Cardiac septum (tissue), 1 donor: ENCODE measurements at regions not wholly inside any gene's neighbourhood (a gene's known extent, or its start where the extent isn't known, plus 50 kb on each side); places are given as distances from the start of the nearest gene placed in this dataset.
"Not testable (repeated sequence)": the region's sequence is repeated elsewhere in the genome, so short reads cannot be mapped to it uniquely, and the experiment has no call there.

ENCODE experiments used
- DNase-seq: peaks from one replicate; pipeline ENCODE4 v3.0.0-alpha.2; 2020; ENCODE audit warnings: low spot score
- intact Hi-C: fragments of 100-400 bp; cut with DNase I; formaldehyde crosslinking; loops from one replicate; pipeline ENCODE4 v1.14.0; 2022
- donor health status: DM: no; HTN: no; CAD: no.

- intact Hi-C loops: no loop called here
- no peak for DNase-seq
Observed at GRCh38 chr20:50453533-50454244, 56.5 kb upstream of the PTPN1 start.

- intact Hi-C loops, DNase-seq: not testable (repeated sequence)
Observed at GRCh38 chr20:50455245-50455644, 54.9 kb upstream of the PTPN1 start.

GRCh38 chr20:50455656-50456451 is 54.3 kb upstream of the PTPN1 start:
- intact Hi-C loops: no loop called here
- no peak for DNase-seq

GRCh38 chr20:50456452-50457324 is 53.5 kb upstream of the PTPN1 start:
- DNase-seq: no peak
- intact Hi-C loops: no loop called here

- no peak for DNase-seq
- intact Hi-C loops: no loop called here
Observed at GRCh38 chr20:50459124-50459918, 50.9 kb upstream of the PTPN1 start.

- intact Hi-C loops: loop anchor here (2.0 to 5.0 kb wide), 4 partner anchors 61 to 269 kb away; partner anchors contain the start of gene CEBPB
- no peak for DNase-seq
Observed at GRCh38 chr20:50460115-50460607, 50.0 kb upstream of the PTPN1 start.
